NT2/D1 (cell line): ENCODE measurements at regions not wholly inside any gene's neighbourhood (a gene's known extent, or its start where the extent isn't known, plus 50 kb on each side); places are given as distances from the start of the nearest gene placed in this dataset.
A peak's percentile ranks its signal among the peaks of the same experiment; 100 is the strongest.
"Not testable (repeated sequence)": the region's sequence is repeated elsewhere in the genome, so short reads cannot be mapped to it uniquely, and the experiment has no call there.

Source experiments
- DNase-seq: peaks from one replicate; pipeline ENCODE4 v3.0.0-alpha.2; 2011; ENCODE audit warnings: low read depth, low spot score
- H3K27me3 ChIP-seq: 2 replicates; pipeline ENCODE4 v1.6.0; 2011; ENCODE audit warnings: mild to moderate bottlenecking; ENCODE audit not compliant: insufficient read length, insufficient read depth
- H3K36me3 ChIP-seq: 2 replicates; pipeline ENCODE4 v1.6.1; 2011; ENCODE audit warnings: mild to moderate bottlenecking, low read length, mixed read lengths; ENCODE audit not compliant: insufficient read depth, insufficient read length
- H3K4me1 ChIP-seq: 2 replicates; pipeline ENCODE4 v1.5.1; 2011; ENCODE audit not compliant: insufficient read depth, insufficient read length
- H3K4me3 ChIP-seq: 2 replicates; pipeline ENCODE4 v1.5.1; 2011; ENCODE audit warnings: low read depth; ENCODE audit not compliant: insufficient read length
- H3K9ac ChIP-seq: 2 replicates; pipeline ENCODE4 v1.6.0; 2011; ENCODE audit warnings: low read depth; ENCODE audit not compliant: insufficient read length
- H3K9me3 ChIP-seq: 2 replicates; pipeline ENCODE4 v1.5.1; 2011; ENCODE audit warnings: mild to moderate bottlenecking, low read length; ENCODE audit not compliant: insufficient read depth
- SUZ12 ChIP-seq: IDR thresholded peaks from 2 replicates; pipeline ENCODE4 v1.6.1; 2011; ENCODE audit not compliant: insufficient read length, insufficient read depth; ENCODE audit errors: extremely low read depth
- YY1 ChIP-seq: IDR thresholded peaks from 2 replicates; pipeline ENCODE4 v1.6.1; 2011; ENCODE audit not compliant: insufficient read length, insufficient read depth
- ZNF274 ChIP-seq: IDR thresholded peaks from 2 replicates; pipeline ENCODE4 v1.6.1; 2011; ENCODE audit warnings: mild to moderate bottlenecking, low read depth, low read length

GRCh38 chr7:106538638-106539037, 122.3 kb downstream of the CCDC71L start:
- DNase-seq = no peak
- H3K9me3 ChIP-seq = no peaks in the 10 kb centered on the region
- H3K4me1 ChIP-seq = no peaks in the 10 kb centered on the region
- no peak overlapping the region for H3K9ac ChIP-seq
- no peaks in the 10 kb centered on the region for H3K27me3 ChIP-seq
- no peaks in the 10 kb centered on the region for H3K36me3 ChIP-seq
- H3K4me3 ChIP-seq = no peak overlapping the region
- TF ChIP-seq ZNF274 (no peak), YY1 (no peak), SUZ12 (no peak)

- no peak for DNase-seq
- Histone ChIP-seq H3K4me3 (no peak overlapping the region), H3K9ac (no peak overlapping the region), H3K9me3 (no peaks in the 10 kb centered on the region), H3K4me1 (no peaks in the 10 kb centered on the region), H3K36me3 (no peaks in the 10 kb centered on the region), H3K27me3 (no peaks in the 10 kb centered on the region)
- TF ChIP-seq ZNF274 (no peak), YY1 (no peak), SUZ12 (no peak)
Measured at GRCh38 chr7:106537119-106537518, 123.8 kb downstream of the CCDC71L start.

GRCh38 chr7:106536079-106536478, 124.9 kb downstream of the CCDC71L start:
- DNase-seq = no peak
- H3K36me3 ChIP-seq = no peaks in the 10 kb centered on the region
- no peaks in the 10 kb centered on the region for H3K4me1 ChIP-seq
- H3K27me3 ChIP-seq = no peaks in the 10 kb centered on the region
- H3K9me3 ChIP-seq = no peaks in the 10 kb centered on the region
- no peak overlapping the region for H3K4me3 ChIP-seq
- no peak overlapping the region for H3K9ac ChIP-seq
- TF ChIP-seq YY1 (no peak), SUZ12 (no peak), ZNF274 (no peak)

- H3K9me3 ChIP-seq = no peaks in the 10 kb centered on the region
- no peak for TF ChIP-seq YY1
- no peak for TF ChIP-seq SUZ12
- no peak for TF ChIP-seq ZNF274
- DNase-seq = no peak
- H3K4me3 ChIP-seq = no peak overlapping the region
- H3K27me3 ChIP-seq = no peaks in the 10 kb centered on the region
- H3K4me1 ChIP-seq = no peaks in the 10 kb centered on the region
- no peaks in the 10 kb centered on the region for H3K36me3 ChIP-seq
- no peak overlapping the region for H3K9ac ChIP-seq
Measured at GRCh38 chr7:106535234-106535932, 125.6 kb downstream of the CCDC71L start.

- Histone ChIP-seq H3K4me1 (no peaks in the 10 kb centered on the region), H3K27me3 (no peaks in the 10 kb centered on the region), H3K4me3 (no peak overlapping the region), H3K9ac (no peak overlapping the region), H3K36me3 (no peaks in the 10 kb centered on the region), H3K9me3 (no peaks in the 10 kb centered on the region)
- peak; percentile 18 for DNase-seq
- no peak for TF ChIP-seq YY1
- TF ChIP-seq SUZ12 = no peak
- TF ChIP-seq ZNF274 = no peak
Measured at GRCh38 chr7:106534271-106534846, 126.6 kb downstream of the CCDC71L start.

- not testable (repeated sequence) for H3K27me3 ChIP-seq, H3K36me3 ChIP-seq, DNase-seq, H3K9ac ChIP-seq, H3K9me3 ChIP-seq, H3K4me3 ChIP-seq, H3K4me1 ChIP-seq
Measured at GRCh38 chr7:106530183-106530582, 130.8 kb downstream of the CCDC71L start.

GRCh38 chr7:106526617-106527016, 134.3 kb downstream of the CCDC71L start:
- not testable (repeated sequence) for H3K4me3 ChIP-seq, H3K9me3 ChIP-seq, H3K36me3 ChIP-seq, DNase-seq, H3K27me3 ChIP-seq, H3K4me1 ChIP-seq, H3K9ac ChIP-seq
